Lung (tissue), 11 donors: ENCODE measurements at regions not wholly inside any gene's neighbourhood (a gene's known extent, or its start where the extent isn't known, plus 50 kb on each side); places are given as distances from the start of the nearest gene placed in this dataset.

ENCODE experiments used
- ATAC-seq: fragments of 200-7000 bp; cut with Tn5 transposase; one replicate; pipeline ENCODE4 v1.9.1; 2020; ENCODE audit warnings: moderate number of reproducible peaks; ENCODE audit not compliant: insufficient read depth, low FRiP score
- DNase-seq, 3 donors: peaks; one replicate each; pipeline ENCODE4 v3.0.0-alpha.2; 2013 to 2017
- H3K27ac ChIP-seq, 2 donors: one replicate each; pipeline ENCODE4 v1.5.1; 2013; ENCODE audit warnings: mild to moderate bottlenecking in 2 of 2, moderate library complexity in 2 of 2, control low read depth in 1 of 2, inconsistent platforms in 1 of 2, low read depth in 1 of 2, low read length in 1 of 2
- H3K27me3 ChIP-seq, 3 donors: one replicate each; pipeline ENCODE4 v1.5.1; 2013; ENCODE audit warnings: low read length in 2 of 3; ENCODE audit not compliant: control insufficient read depth in 3 of 3, insufficient read depth in 3 of 3
- H3K36me3 ChIP-seq, 4 donors: one replicate each; pipeline ENCODE4 v1.5.1; 2013; ENCODE audit warnings: low read length in 4 of 4, mild to moderate bottlenecking in 1 of 4, moderate library complexity in 1 of 4; ENCODE audit not compliant: control insufficient read depth in 4 of 4, insufficient read depth in 4 of 4
- H3K4me1 ChIP-seq, 5 donors: one replicate each; pipeline ENCODE4 v1.5.1; 2013; ENCODE audit warnings: low read length in 5 of 5, mild to moderate bottlenecking in 2 of 5, moderate library complexity in 1 of 5; ENCODE audit not compliant: control insufficient read depth in 5 of 5, insufficient read depth in 5 of 5
- H3K4me3 ChIP-seq: one replicate; pipeline ENCODE4 v1.5.1; 2013; ENCODE audit warnings: mild to moderate bottlenecking, control low read depth, moderate library complexity
- H3K9ac ChIP-seq, 2 donors: one replicate each; pipeline ENCODE4 v1.5.1; 2013; ENCODE audit warnings: low read length in 2 of 2, control low read depth in 1 of 2; ENCODE audit not compliant: insufficient read depth in 1 of 2
- H3K9me3 ChIP-seq, 4 donors: one replicate each; pipeline ENCODE4 v1.5.1; 2013; ENCODE audit warnings: low read length in 3 of 4, mild to moderate bottlenecking in 1 of 4, moderate library complexity in 1 of 4; ENCODE audit not compliant: control insufficient read depth in 4 of 4, insufficient read depth in 3 of 4
- WGBS, 2 donors: extraction: QIAGEN DNeasy Blood & Tissue Kit; methylation state at CpG; one replicate each; pipeline ENCODE4 v1.1.7; 2013; 5-methylcytosine and 5-hydroxymethylcytosine counted together
- TF ChIP-seq, protein P1 (sequence below): IDR thresholded peaks from 2 replicates; pipeline ENCODE4 v1.5.1; 2012; ENCODE audit warnings: mild to moderate bottlenecking; ENCODE audit errors: control extremely low read depth, extremely low read depth
- donor health status: control.
- donor health status: control.
- donor health status: Bipolar disorder and iron deficiency.
- donor health status: healthy.
- donor health status: DM: yes; HTN: yes; CAD: no.

- H3K4me3 ChIP-seq: no peak overlapping the region
- no peaks in the 10 kb centered on the region for H3K36me3 ChIP-seq
- peak in 2 of 3 donors; percentile 10 to 25 for DNase-seq
- H3K27ac ChIP-seq: no peak overlapping the region
- no peaks in the 10 kb centered on the region for H3K27me3 ChIP-seq
- H3K4me1 ChIP-seq: no peaks in the 10 kb centered on the region
- no peaks in the 10 kb centered on the region for H3K9me3 ChIP-seq
- WGBS, 2 donors: 64% methylated on average over 2 of the region's 2 CpGs
- H3K9ac ChIP-seq: no peak overlapping the region
- ATAC-seq: no peak
- TF ChIP-seq, protein P1, sequence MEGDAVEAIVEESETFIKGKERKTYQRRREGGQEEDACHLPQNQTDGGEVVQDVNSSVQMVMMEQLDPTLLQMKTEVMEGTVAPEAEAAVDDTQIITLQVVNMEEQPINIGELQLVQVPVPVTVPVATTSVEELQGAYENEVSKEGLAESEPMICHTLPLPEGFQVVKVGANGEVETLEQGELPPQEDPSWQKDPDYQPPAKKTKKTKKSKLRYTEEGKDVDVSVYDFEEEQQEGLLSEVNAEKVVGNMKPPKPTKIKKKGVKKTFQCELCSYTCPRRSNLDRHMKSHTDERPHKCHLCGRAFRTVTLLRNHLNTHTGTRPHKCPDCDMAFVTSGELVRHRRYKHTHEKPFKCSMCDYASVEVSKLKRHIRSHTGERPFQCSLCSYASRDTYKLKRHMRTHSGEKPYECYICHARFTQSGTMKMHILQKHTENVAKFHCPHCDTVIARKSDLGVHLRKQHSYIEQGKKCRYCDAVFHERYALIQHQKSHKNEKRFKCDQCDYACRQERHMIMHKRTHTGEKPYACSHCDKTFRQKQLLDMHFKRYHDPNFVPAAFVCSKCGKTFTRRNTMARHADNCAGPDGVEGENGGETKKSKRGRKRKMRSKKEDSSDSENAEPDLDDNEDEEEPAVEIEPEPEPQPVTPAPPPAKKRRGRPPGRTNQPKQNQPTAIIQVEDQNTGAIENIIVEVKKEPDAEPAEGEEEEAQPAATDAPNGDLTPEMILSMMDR: no peak
These were observed 54.3 kb upstream of the CNR1 start for GRCh38 chr6:88220493-88220892.

DNA sequence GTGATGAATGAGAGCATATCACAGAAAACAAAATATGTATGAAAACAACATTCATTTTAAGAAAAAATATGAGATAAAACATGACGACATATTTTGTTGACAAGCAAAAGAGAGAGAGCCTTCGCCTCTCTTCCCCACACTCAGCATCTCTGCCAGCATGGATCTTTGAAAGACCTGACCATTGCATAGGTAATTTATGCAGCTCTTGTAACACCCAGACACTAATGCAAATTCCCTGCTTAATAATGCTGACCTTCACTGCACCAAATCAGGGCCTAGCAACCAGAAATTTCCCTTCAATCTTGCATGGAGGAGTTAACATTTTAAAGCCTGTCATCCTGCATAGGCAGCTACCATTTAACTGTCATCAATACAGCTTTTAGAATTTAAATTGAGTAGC, 50.0 kb upstream of the CNR1 start:
- ATAC-seq (no peak), DNase-seq (no peak)
- Histone ChIP-seq H3K27me3 (no peaks in the 10 kb centered on the region), H3K36me3 (no peaks in the 10 kb centered on the region), H3K4me3 (no peak overlapping the region), H3K27ac (no peak overlapping the region), H3K9me3 (no peaks in the 10 kb centered on the region), H3K4me1 (no peaks in the 10 kb centered on the region), H3K9ac (no peak overlapping the region)
- TF ChIP-seq, protein P1: no peak
- WGBS, 2 donors: 87 to 98% methylated on average over 2 of the region's 2 CpGs
